Vagina (tissue), 2 donors: ENCODE measurements at regions not wholly inside any gene's neighbourhood (a gene's known extent, or its start where the extent isn't known, plus 50 kb on each side); places are given as distances from the start of the nearest gene placed in this dataset.

Source experiments
- POLR2A ChIP-seq, 2 donors: fragments of 450-650 bp; IDR thresholded peaks; one replicate each; pipeline ENCODE4 v1.6.1; 2017; ENCODE audit warnings: antibody characterized with exemption in 2 of 2, mild to moderate bottlenecking in 2 of 2, moderate library complexity in 2 of 2
- POLR2AphosphoS5 ChIP-seq, 2 donors: sonication (generic); formaldehyde crosslinking; IDR thresholded peaks; one replicate each; pipeline ENCODE4 v1.9.0; 2017; ENCODE audit warnings: antibody characterized with exemption in 2 of 2, mild to moderate bottlenecking in 2 of 2, low read depth in 1 of 2; ENCODE audit not compliant: insufficient read depth in 1 of 2

DNA sequence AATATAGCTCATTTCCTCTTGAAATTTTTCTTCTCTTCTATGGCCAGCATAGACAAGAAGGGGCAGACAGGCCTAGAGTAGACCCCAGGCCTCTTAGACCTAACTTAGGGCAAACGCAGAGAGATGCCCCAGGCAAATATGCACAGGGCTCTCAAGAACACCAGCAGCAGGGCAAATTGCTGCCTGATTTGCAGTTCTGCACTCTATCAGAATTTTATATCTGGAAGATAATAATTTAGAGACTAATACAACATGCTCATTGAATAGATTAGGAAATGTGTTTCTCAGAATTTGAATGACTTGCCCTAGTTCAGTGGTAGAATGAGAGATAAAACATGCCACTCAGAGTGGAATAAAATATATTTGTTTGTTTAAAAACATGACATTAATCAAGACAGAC lies 200.4 kb upstream of the ADGRL2 start:
- TF ChIP-seq POLR2A (IDR thresholded peaks at IDR 0.05): no peak
- no peak for TF ChIP-seq POLR2AphosphoS5 (IDR thresholded peaks at IDR 0.05; ENCODE audit: insufficient read depth in 1 of 2, low read depth in 1 of 2)
